Smooth muscle cell (in vitro differentiated cells): ENCODE measurements at regions not wholly inside any gene's neighbourhood (a gene's known extent, or its start where the extent isn't known, plus 50 kb on each side); places are given as distances from the start of the nearest gene placed in this dataset.

Experiments
- DNase-seq: peaks from one replicate; lab custom pipeline; 2025; ENCODE audit not compliant: unreplicated experiment; lab: John Stamatoyannopoulos, UW
- H2AFZ ChIP-seq: fragments of 200-600 bp; sonication (generic); 2 replicates; pipeline ENCODE4 v1.6.0; 2016; ENCODE audit warnings: antibody characterized with exemption, low read depth, mild to moderate bottlenecking
- H3F3A ChIP-seq: fragments of 200-600 bp; sonication (generic); 2 replicates; pipeline ENCODE4 v1.6.0; 2017; ENCODE audit warnings: antibody characterized with exemption, low read depth
- H3K27ac ChIP-seq: fragments of 200-600 bp; sonication (generic); 2 replicates; pipeline ENCODE4 v1.5.1; 2016; ENCODE audit warnings: low read depth, mild to moderate bottlenecking
- H3K27me3 ChIP-seq: fragments of 200-600 bp; sonication (generic); 2 replicates; pipeline ENCODE4 v1.6.1; 2016; ENCODE audit warnings: low read depth, mild to moderate bottlenecking
- H3K36me3 ChIP-seq: fragments of 200-600 bp; sonication (generic); 2 replicates; pipeline ENCODE4 v1.5.1; 2016; ENCODE audit warnings: low read depth
- H3K4me1 ChIP-seq: fragments of 200-600 bp; sonication (generic); 2 replicates; pipeline ENCODE4 v1.5.1; 2016; ENCODE audit warnings: low read depth
- H3K4me2 ChIP-seq: fragments of 200-600 bp; sonication (generic); 2 replicates; pipeline ENCODE4 v1.6.0; 2016; ENCODE audit warnings: mild to moderate bottlenecking
- H3K4me3 ChIP-seq: fragments of 200-600 bp; sonication (generic); 2 replicates; pipeline ENCODE4 v1.5.1; 2016; ENCODE audit warnings: mild to moderate bottlenecking
- H3K79me2 ChIP-seq: fragments of 200-600 bp; sonication (generic); 2 replicates; pipeline ENCODE4 v1.6.0; 2016; ENCODE audit warnings: low read depth, mild to moderate bottlenecking
- H3K9ac ChIP-seq: fragments of 200-600 bp; sonication (generic); 2 replicates; pipeline ENCODE4 v1.6.0; 2016; ENCODE audit warnings: low read depth
- H3K9me3 ChIP-seq: fragments of 200-600 bp; sonication (generic); replicated peaks from 2 replicates; pipeline ENCODE4 v1.5.1; 2016; ENCODE audit warnings: low read depth
- H4K20me1 ChIP-seq: fragments of 200-600 bp; sonication (generic); 2 replicates; pipeline ENCODE4 v1.6.0; 2016; ENCODE audit warnings: low read depth
- WGBS: methylation state at CpG from one replicate; pipeline ENCODE4 v1.1.7; 2016; ENCODE audit warnings: low lambda C conversion rate; 5-methylcytosine and 5-hydroxymethylcytosine counted together
- TF ChIP-seq, protein P1 (sequence below): fragments of 200-600 bp; sonication (generic); IDR thresholded peaks from 2 replicates; pipeline ENCODE4 v1.5.1; 2017; ENCODE audit warnings: borderline replicate concordance, mild to moderate bottlenecking, antibody characterized with exemption; ENCODE audit not compliant: insufficient read depth, poor library complexity, severe bottlenecking

DNA sequence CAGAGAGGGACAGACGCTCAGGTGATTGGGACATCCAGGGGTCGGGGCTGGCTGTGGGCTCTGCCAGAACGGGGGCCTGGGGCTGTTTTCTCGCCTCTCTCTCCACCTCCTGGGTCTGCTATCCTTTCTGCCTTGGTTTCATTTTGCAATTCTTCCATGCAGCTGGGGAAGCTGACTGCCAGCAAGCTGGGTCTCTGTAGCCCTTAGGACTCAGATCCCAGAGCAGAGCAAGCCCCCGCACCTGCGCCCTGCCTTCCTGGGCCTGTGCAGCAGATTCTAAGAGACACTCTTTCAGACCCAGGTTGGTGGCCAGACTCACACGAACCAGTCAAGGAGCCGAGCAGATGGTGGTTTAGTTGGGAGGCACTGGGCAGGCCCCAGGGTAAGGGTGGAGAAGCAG is 59.1 kb upstream of the GRPEL1 start:
- Histone ChIP-seq H3K27ac (no peak overlapping the region), H3K4me3 (no peak overlapping the region), H2AFZ (no peak overlapping the region), H3K9me3 (no peaks in the 10 kb centered on the region), H3K79me2 (no peaks in the 10 kb centered on the region), H3K9ac (no peak overlapping the region), H3F3A (no peaks in the 10 kb centered on the region), H3K4me1 (no peaks in the 10 kb centered on the region), H3K36me3 (no peaks in the 10 kb centered on the region), H3K4me2 (no peak overlapping the region), H4K20me1 (no peaks in the 10 kb centered on the region), H3K27me3 (no peaks in the 10 kb centered on the region)
- 83% methylated on average over 8 of the region's 8 CpGs for WGBS
- TF ChIP-seq, protein P1, sequence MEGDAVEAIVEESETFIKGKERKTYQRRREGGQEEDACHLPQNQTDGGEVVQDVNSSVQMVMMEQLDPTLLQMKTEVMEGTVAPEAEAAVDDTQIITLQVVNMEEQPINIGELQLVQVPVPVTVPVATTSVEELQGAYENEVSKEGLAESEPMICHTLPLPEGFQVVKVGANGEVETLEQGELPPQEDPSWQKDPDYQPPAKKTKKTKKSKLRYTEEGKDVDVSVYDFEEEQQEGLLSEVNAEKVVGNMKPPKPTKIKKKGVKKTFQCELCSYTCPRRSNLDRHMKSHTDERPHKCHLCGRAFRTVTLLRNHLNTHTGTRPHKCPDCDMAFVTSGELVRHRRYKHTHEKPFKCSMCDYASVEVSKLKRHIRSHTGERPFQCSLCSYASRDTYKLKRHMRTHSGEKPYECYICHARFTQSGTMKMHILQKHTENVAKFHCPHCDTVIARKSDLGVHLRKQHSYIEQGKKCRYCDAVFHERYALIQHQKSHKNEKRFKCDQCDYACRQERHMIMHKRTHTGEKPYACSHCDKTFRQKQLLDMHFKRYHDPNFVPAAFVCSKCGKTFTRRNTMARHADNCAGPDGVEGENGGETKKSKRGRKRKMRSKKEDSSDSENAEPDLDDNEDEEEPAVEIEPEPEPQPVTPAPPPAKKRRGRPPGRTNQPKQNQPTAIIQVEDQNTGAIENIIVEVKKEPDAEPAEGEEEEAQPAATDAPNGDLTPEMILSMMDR, result no peak
- DNase-seq, result no peak

- no peaks in the 10 kb centered on the region for H3F3A ChIP-seq
- H3K4me3 ChIP-seq, result no peak overlapping the region
- H3K36me3 ChIP-seq, result no peaks in the 10 kb centered on the region
- H3K9me3 ChIP-seq, result no peaks in the 10 kb centered on the region
- no peaks in the 10 kb centered on the region for H3K27me3 ChIP-seq
- H4K20me1 ChIP-seq, result no peaks in the 10 kb centered on the region
- TF ChIP-seq, protein P1, result no peak
- H3K4me1 ChIP-seq, result no peaks in the 10 kb centered on the region
- no peaks in the 10 kb centered on the region for H3K79me2 ChIP-seq
- H3K4me2 ChIP-seq, result peak overlapping the region; percentile 50
- H3K27ac ChIP-seq, result no peak overlapping the region
- H2AFZ ChIP-seq, result no peak overlapping the region
- DNase-seq, result no peak
- no peak overlapping the region for H3K9ac ChIP-seq
- 60% methylated on average over 22 of the region's 22 CpGs for WGBS
Measured at GRCh38 chr4:7124689-7125442, 57.0 kb upstream of the GRPEL1 start.

DNA sequence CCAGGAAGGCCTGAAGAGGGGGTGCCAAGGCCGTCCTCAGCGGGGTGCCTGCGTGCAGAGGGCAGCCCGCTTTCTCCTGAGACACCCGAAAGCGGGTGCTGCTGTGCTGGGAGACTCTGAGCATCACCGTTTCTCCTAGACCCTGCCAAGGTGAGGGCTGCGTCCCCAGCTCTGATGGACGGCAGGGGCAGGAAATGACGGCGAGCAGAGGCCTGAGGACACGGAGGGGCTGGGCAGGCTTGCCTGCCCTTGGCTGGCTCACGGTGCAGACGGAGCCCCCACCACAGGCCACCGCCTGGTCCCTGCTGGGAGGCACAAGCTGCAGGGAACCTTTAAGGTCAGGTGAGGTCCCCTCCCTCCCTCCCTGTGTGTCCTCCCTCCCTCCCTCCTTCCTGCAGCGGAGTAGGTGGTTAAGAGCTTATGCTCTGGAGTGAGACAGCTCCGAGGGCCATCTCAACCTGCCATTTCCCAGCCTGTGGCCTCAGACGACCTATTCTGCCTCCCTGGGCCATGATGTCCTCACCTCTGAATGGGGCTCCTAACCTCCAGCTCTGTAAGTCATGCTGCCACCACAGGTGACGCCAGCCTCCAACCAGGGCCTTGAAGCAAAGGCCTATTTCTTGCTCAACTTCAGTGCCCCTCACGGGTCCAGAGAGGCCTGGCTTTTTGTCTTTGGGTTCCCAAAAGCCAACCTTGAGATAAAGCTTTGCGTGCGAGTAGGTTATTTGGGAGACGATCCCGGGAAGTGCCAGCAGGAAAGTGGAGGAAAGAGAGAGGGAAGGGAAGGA is 54.2 kb upstream of the GRPEL1 start:
- Histone ChIP-seq H3K9ac (no peak overlapping the region), H3K4me3 (no peak overlapping the region), H3F3A (no peaks in the 10 kb centered on the region), H3K4me1 (no peaks in the 10 kb centered on the region), H3K27ac (no peak overlapping the region), H4K20me1 (no peaks in the 10 kb centered on the region), H3K79me2 (no peaks in the 10 kb centered on the region), H2AFZ (no peak overlapping the region), H3K27me3 (no peaks in the 10 kb centered on the region), H3K36me3 (no peaks in the 10 kb centered on the region), H3K4me2 (no peak overlapping the region), H3K9me3 (no peaks in the 10 kb centered on the region)
- WGBS, result 81% methylated on average over 22 of the region's 24 CpGs
- DNase-seq, result no peak
- TF ChIP-seq, protein P1, result no peak
